Activated CD8-positive, alpha-beta memory T cell treated with anti-CD3 and anti-CD28 coated beads for 36 hours (primary cell): ENCODE measurements at regions not wholly inside any gene's neighbourhood (a gene's known extent, or its start where the extent isn't known, plus 50 kb on each side); places are given as distances from the start of the nearest gene placed in this dataset.
"Not testable (repeated sequence)": the region's sequence is repeated elsewhere in the genome, so short reads cannot be mapped to it uniquely, and the experiment has no call there.

Experiments used
- CTCF ChIA-PET: fragments of 350-600 bp; sonication (Branson Sonifier 250); formaldehyde crosslinking; loops from one replicate; lab custom pipeline; 2021; ENCODE audit warnings: antibody characterized with exemption; lab: Charles Lee
- POLR2A ChIA-PET: fragments of 350-600 bp; sonication (Branson Sonifier 250); formaldehyde crosslinking; loops from one replicate; lab custom pipeline; 2021; ENCODE audit warnings: antibody characterized with exemption; lab: Charles Lee

- CTCF ChIA-PET, result no interaction called here
- POLR2A ChIA-PET, result no interaction called here
Observed at GRCh38 chr12:17038923-17039322, 433.0 kb upstream of the LMO3 start.

- CTCF ChIA-PET, result no interaction called here
- POLR2A ChIA-PET, result no interaction called here
Observed at GRCh38 chr12:17035372-17035771, 429.4 kb upstream of the LMO3 start.

- CTCF ChIA-PET, result no interaction called here
- POLR2A ChIA-PET, result no interaction called here
Observed at GRCh38 chr12:17030338-17030737, 424.4 kb upstream of the LMO3 start.

GRCh38 chr12:17028348-17028747, 422.4 kb upstream of the LMO3 start:
- CTCF ChIA-PET, result no interaction called here

GRCh38 chr12:17025424-17025823, 419.5 kb upstream of the LMO3 start:
- CTCF ChIA-PET, POLR2A ChIA-PET: not testable (repeated sequence)

More at GRCh38 chr12:17028348-17028747, 422.4 kb upstream of the LMO3 start:
- POLR2A ChIA-PET, result no interaction called here

GRCh38 chr12:17020765-17021164, 414.8 kb upstream of the LMO3 start:
- ChIA-PET POLR2A (no interaction called here), CTCF (no interaction called here)

GRCh38 chr12:17017402-17017801, 411.4 kb upstream of the LMO3 start:
- ChIA-PET POLR2A (no interaction called here), CTCF (no interaction called here)

- CTCF ChIA-PET, result no interaction called here
- POLR2A ChIA-PET, result no interaction called here
Observed at GRCh38 chr12:17016116-17016864, 410.3 kb upstream of the LMO3 start.

- POLR2A ChIA-PET, result no interaction called here
- CTCF ChIA-PET, result no interaction called here
Observed at GRCh38 chr12:17015501-17015900, 409.5 kb upstream of the LMO3 start.

GRCh38 chr12:17007442-17008040, 401.6 kb upstream of the LMO3 start:
- CTCF ChIA-PET, POLR2A ChIA-PET: not testable (repeated sequence)

GRCh38 chr12:16998538-16998937, 392.6 kb upstream of the LMO3 start:
- POLR2A ChIA-PET, CTCF ChIA-PET: not testable (repeated sequence)

- CTCF ChIA-PET, result no interaction called here
Observed at GRCh38 chr12:16984484-16984883, 378.5 kb upstream of the LMO3 start.

GRCh38 chr12:16972923-16973770, 367.2 kb upstream of the LMO3 start:
- POLR2A ChIA-PET, result no interaction called here
- CTCF ChIA-PET, result no interaction called here

More at GRCh38 chr12:16984484-16984883, 378.5 kb upstream of the LMO3 start:
- POLR2A ChIA-PET, result no interaction called here

GRCh38 chr12:16962889-16963288, 356.9 kb upstream of the LMO3 start:
- ChIA-PET POLR2A (no interaction called here), CTCF (no interaction called here)

- CTCF ChIA-PET, result no interaction called here
- POLR2A ChIA-PET, result no interaction called here
Observed at GRCh38 chr12:16955083-16955657, 349.2 kb upstream of the LMO3 start.

- ChIA-PET CTCF (no interaction called here), POLR2A (no interaction called here)
Observed at GRCh38 chr12:16949871-16950667, 344.1 kb upstream of the LMO3 start.

GRCh38 chr12:16949371-16949770, 343.4 kb upstream of the LMO3 start:
- POLR2A ChIA-PET, result no interaction called here
- CTCF ChIA-PET, result no interaction called here

- ChIA-PET CTCF (no interaction called here), POLR2A (no interaction called here)
Observed at GRCh38 chr12:16946704-16947103, 340.7 kb upstream of the LMO3 start.

GRCh38 chr12:16939871-16940306, 333.9 kb upstream of the LMO3 start:
- POLR2A ChIA-PET, result no interaction called here
- CTCF ChIA-PET, result no interaction called here
